H1 (cell line): ENCODE measurements at regions not wholly inside any gene's neighbourhood (a gene's known extent, or its start where the extent isn't known, plus 50 kb on each side); places are given as distances from the start of the nearest gene placed in this dataset.

ENCODE experiments used
- EZH2 ChIP-seq: fragments of 200-600 bp; sonication (generic); IDR thresholded peaks from 2 replicates; pipeline ENCODE4 v1.7.1; 2012; ENCODE audit warnings: low read depth, mild to moderate bottlenecking, moderate library complexity, low read length, inconsistent platforms; ENCODE audit not compliant: severe bottlenecking
- GABPA ChIP-seq: IDR thresholded peaks from 2 replicates; pipeline ENCODE4 v1.6.1; 2011; ENCODE audit warnings: mild to moderate bottlenecking, low read length, moderate library complexity, borderline replicate concordance; ENCODE audit not compliant: insufficient read depth
- POLR2AphosphoS5 ChIP-seq: IDR thresholded peaks from 2 replicates; pipeline ENCODE4 v1.6.1; 2011; ENCODE audit warnings: low read depth, low read length
- SIN3A ChIP-seq, 2 experiments: IDR thresholded peaks in 1 of 2; conservative IDR thresholded peaks in 1 of 2; 2 replicates each; pipeline ENCODE4 v1.6.1; 2011 to 2012; ENCODE audit warnings: low read length in 2 of 2, improper control_type of control experiment in 1 of 2, low read depth in 1 of 2, mild to moderate bottlenecking in 1 of 2
- SUZ12 ChIP-seq: fragments of 200-600 bp; sonication (generic); IDR thresholded peaks from 2 replicates; pipeline ENCODE4 v1.6.1; 2012; ENCODE audit warnings: mild to moderate bottlenecking, inconsistent platforms, low read length, moderate library complexity, mixed read lengths
- TEAD4 ChIP-seq: IDR thresholded peaks from 2 replicates; pipeline ENCODE4 v1.6.1; 2012; ENCODE audit warnings: low read depth, low read length, inconsistent platforms, mixed read lengths
- TF ChIP-seq, protein P1 (sequence below), 3 experiments: IDR thresholded peaks; 1 replicate in 2 of 3; 2 replicates in 1 of 3; pipeline versions ENCODE4 v1.5.1 to v1.6.1; 2011; ENCODE audit warnings: low read length in 3 of 3, mild to moderate bottlenecking in 3 of 3, inconsistent platforms in 2 of 3, low read depth in 1 of 3, moderate library complexity in 1 of 3; ENCODE audit not compliant: insufficient read depth in 1 of 3; ENCODE audit errors: control extremely low read depth in 1 of 3
- TF ChIP-seq, protein P2 (sequence below): IDR thresholded peaks from 2 replicates; pipeline ENCODE4 v1.6.1; 2012; ENCODE audit warnings: inconsistent platforms

DNA sequence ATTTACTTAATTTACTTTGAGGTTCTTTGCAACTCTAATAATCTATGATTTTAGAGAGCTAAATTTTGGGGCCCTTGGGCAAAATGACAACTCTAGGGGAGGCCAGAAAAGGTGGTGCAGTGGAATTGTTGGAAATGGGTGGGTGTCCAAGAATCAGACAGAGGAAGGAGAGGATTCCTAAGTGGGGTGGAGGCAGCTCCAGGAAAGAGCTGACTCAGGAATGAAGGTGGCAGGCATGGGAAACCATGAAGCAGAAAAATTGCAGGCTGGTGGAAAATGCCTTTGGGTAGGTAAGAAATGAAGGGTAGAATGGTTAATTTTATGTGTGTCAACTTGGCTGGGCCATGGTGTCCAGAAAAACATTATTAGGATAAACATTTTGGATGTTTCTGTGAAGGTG is 248.5 kb upstream of the TUT7 start:
- TF ChIP-seq POLR2AphosphoS5 = no peak
- no peak for TF ChIP-seq SUZ12
- TF ChIP-seq, protein P1, sequence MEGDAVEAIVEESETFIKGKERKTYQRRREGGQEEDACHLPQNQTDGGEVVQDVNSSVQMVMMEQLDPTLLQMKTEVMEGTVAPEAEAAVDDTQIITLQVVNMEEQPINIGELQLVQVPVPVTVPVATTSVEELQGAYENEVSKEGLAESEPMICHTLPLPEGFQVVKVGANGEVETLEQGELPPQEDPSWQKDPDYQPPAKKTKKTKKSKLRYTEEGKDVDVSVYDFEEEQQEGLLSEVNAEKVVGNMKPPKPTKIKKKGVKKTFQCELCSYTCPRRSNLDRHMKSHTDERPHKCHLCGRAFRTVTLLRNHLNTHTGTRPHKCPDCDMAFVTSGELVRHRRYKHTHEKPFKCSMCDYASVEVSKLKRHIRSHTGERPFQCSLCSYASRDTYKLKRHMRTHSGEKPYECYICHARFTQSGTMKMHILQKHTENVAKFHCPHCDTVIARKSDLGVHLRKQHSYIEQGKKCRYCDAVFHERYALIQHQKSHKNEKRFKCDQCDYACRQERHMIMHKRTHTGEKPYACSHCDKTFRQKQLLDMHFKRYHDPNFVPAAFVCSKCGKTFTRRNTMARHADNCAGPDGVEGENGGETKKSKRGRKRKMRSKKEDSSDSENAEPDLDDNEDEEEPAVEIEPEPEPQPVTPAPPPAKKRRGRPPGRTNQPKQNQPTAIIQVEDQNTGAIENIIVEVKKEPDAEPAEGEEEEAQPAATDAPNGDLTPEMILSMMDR (IDR thresholded peaks at IDR 0.05; ENCODE audit: control extremely low read depth in 1 of 3, insufficient read depth in 1 of 3, low read depth in 1 of 3, low read length in 3 of 3) = no peak
- TF ChIP-seq EZH2 = no peak
- TF ChIP-seq SIN3A (conservative IDR thresholded peaks at IDR 0.05 in 1 of 2, IDR thresholded peaks at IDR 0.05 in 1 of 2; ENCODE audit: low read depth in 1 of 2, low read length in 2 of 2) = no peak
- TF ChIP-seq TEAD4 = no peak
- no peak for TF ChIP-seq GABPA
- TF ChIP-seq, protein P2, sequence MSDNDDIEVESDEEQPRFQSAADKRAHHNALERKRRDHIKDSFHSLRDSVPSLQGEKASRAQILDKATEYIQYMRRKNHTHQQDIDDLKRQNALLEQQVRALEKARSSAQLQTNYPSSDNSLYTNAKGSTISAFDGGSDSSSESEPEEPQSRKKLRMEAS = no peak
